A549 (cell line): ENCODE measurements at regions not wholly inside any gene's neighbourhood (a gene's known extent, or its start where the extent isn't known, plus 50 kb on each side); places are given as distances from the start of the nearest gene placed in this dataset.

Experiments used
- ATAC-seq, 2 experiments: fragments of 200-7000 bp in 1 of 2; fragments of >200 bp in 1 of 2; cut with Nextera tagmentation in 1 of 2; cut with Tn5 transposase in 1 of 2; 3 replicates each; pipeline versions ENCODE4 v1.8.0 to v1.9.1; 2018 to 2020; ENCODE audit warnings: mild to moderate bottlenecking in 1 of 2, moderate library complexity in 1 of 2
- CTCF ChIA-PET: fragments of 300-600 bp; sonication (Branson Sonifier 250); formaldehyde crosslinking; extraction: SDS; loops from one replicate; lab custom pipeline; 2021; ENCODE audit warnings: antibody characterized with exemption, inconsistent platforms; lab: Yijun Ruan, JAX
- POLR2A ChIA-PET: fragments of 350-600 bp; formaldehyde crosslinking; extraction: SDS; loops from one replicate; lab custom pipeline; 2021; ENCODE audit warnings: antibody characterized with exemption, inconsistent platforms; lab: Yijun Ruan, JAX
- DNase-seq, 2 experiments: peaks; one replicate each; pipeline versions ENCODE4 v3.0.0 to v3.0.0-alpha.2; 2011 to 2016; ENCODE audit warnings: low read depth in 1 of 2, low spot score in 1 of 2
- FAIRE-seq: peaks from 2 replicates; lab custom pipeline; 2011; peaks lifted over from hg19 to GRCh38; lab: Jason Lieb, UNC
- H3K27ac ChIP-seq, 2 experiments: fragments of >200 bp; sonication (Bioruptor Twin); formaldehyde crosslinking; 3 replicates each; pipeline ENCODE4 v1.5.1; 2016 to 2017
- H3K4me1 ChIP-seq: fragments of >200 bp; sonication (Bioruptor Twin); formaldehyde crosslinking; 3 replicates; pipeline ENCODE4 v1.6.1; 2016
- H3K4me2 ChIP-seq: fragments of >200 bp; sonication (Bioruptor Twin); formaldehyde crosslinking; 3 replicates; pipeline ENCODE4 v1.6.1; 2016
- H3K4me3 ChIP-seq: fragments of >200 bp; sonication (Bioruptor Twin); formaldehyde crosslinking; 3 replicates; pipeline ENCODE4 v1.5.1; 2016
- H3K9me3 ChIP-seq: fragments of >200 bp; sonication (Bioruptor Twin); formaldehyde crosslinking; 3 replicates; pipeline ENCODE4 v1.6.1; 2016
- BCL3 ChIP-seq: fragments of >200 bp; sonication (Bioruptor Twin); formaldehyde crosslinking; IDR thresholded peaks from 3 replicates; pipeline ENCODE4 v1.6.1; 2016
- BHLHE40 ChIP-seq: IDR thresholded peaks from 2 replicates; pipeline ENCODE4 v1.6.1; 2012; ENCODE audit warnings: low read depth, low read length, inconsistent platforms
- CBX8 ChIP-seq: fragments of 200-600 bp; sonication (generic); IDR thresholded peaks from 2 replicates; pipeline ENCODE4 v1.6.1; 2016
- CHD4 ChIP-seq: fragments of 200-600 bp; sonication (generic); IDR thresholded peaks from 2 replicates; pipeline ENCODE4 v1.6.1; 2016; ENCODE audit warnings: antibody characterized with exemption, mild to moderate bottlenecking, borderline replicate concordance
- CTCF ChIP-seq: fragments of >200 bp; sonication (Bioruptor Twin); formaldehyde crosslinking; IDR thresholded peaks from 3 replicates; pipeline ENCODE4 v1.5.1; 2016
- EHMT2 ChIP-seq: fragments of 200-600 bp; sonication (generic); IDR thresholded peaks from 2 replicates; pipeline ENCODE4 v1.6.1; 2016; ENCODE audit warnings: antibody characterized with exemption, low read depth, mild to moderate bottlenecking, moderate library complexity
- ELK1 ChIP-seq: fragments of 150-350 bp; IDR thresholded peaks from 2 replicates; pipeline ENCODE4 v1.6.1; 2014; ENCODE audit warnings: low read depth, mild to moderate bottlenecking, low read length
- EP300 ChIP-seq, 2 experiments: fragments of >200 bp; sonication (Bioruptor Twin); formaldehyde crosslinking; IDR thresholded peaks; 2 replicates in 1 of 2; 3 replicates in 1 of 2; pipeline ENCODE4 v1.6.1; 2016 to 2017
- FOSB ChIP-seq: fragments of 250-450 bp; sonication (Bioruptor Pico); IDR thresholded peaks from 2 replicates; pipeline ENCODE4 v1.5.0; 2020; ENCODE audit warnings: mild to moderate bottlenecking, moderate library complexity
- FOXS1 ChIP-seq: fragments of 250-450 bp; sonication (Bioruptor Pico); IDR thresholded peaks from 2 replicates; pipeline ENCODE4 v1.5.0; 2020; ENCODE audit warnings: mild to moderate bottlenecking, moderate library complexity
- HDAC2 ChIP-seq: fragments of 200-600 bp; sonication (generic); IDR thresholded peaks from 2 replicates; pipeline ENCODE4 v1.6.1; 2016
- HEYL ChIP-seq: fragments of 250-450 bp; sonication (Bioruptor Pico); IDR thresholded peaks from 2 replicates; pipeline ENCODE4 v1.8.0; 2021; ENCODE audit warnings: mild to moderate bottlenecking, moderate library complexity
- JUN ChIP-seq, 2 experiments: fragments of >200 bp; sonication (Bioruptor Twin); formaldehyde crosslinking; IDR thresholded peaks; 2 replicates in 1 of 2; 3 replicates in 1 of 2; pipeline ENCODE4 v1.6.1; 2016 to 2017
- NFE2L2 ChIP-seq: fragments of 150-350 bp; conservative IDR thresholded peaks from 2 replicates; pipeline ENCODE4 v1.6.1; 2014; ENCODE audit warnings: low read length
- POLR2A ChIP-seq: IDR thresholded peaks from 2 replicates; pipeline ENCODE4 v1.6.1; 2012; ENCODE audit warnings: mild to moderate bottlenecking, low read length
- POLR2AphosphoS2 ChIP-seq: conservative IDR thresholded peaks from 2 replicates; pipeline ENCODE4 v1.6.1; 2012; ENCODE audit warnings: low read length, improper control_type of control experiment, inconsistent platforms
- RCOR1 ChIP-seq: fragments of 150-350 bp; IDR thresholded peaks from 2 replicates; pipeline ENCODE4 v1.6.1; 2014; ENCODE audit warnings: antibody characterized with exemption, low read length, low read depth
- REST ChIP-seq: fragments of 200-600 bp; sonication (generic); IDR thresholded peaks from 2 replicates; pipeline ENCODE4 v1.6.1; 2016; ENCODE audit warnings: antibody characterized with exemption, mild to moderate bottlenecking, moderate library complexity
- RFX5 ChIP-seq: fragments of 450-650 bp; IDR thresholded peaks from 2 replicates; pipeline ENCODE4 v1.7.1; 2014; ENCODE audit warnings: antibody characterized with exemption, mild to moderate bottlenecking, moderate library complexity
- RNF2 ChIP-seq: fragments of 200-600 bp; sonication (generic); IDR thresholded peaks from 2 replicates; pipeline ENCODE4 v1.6.1; 2016; ENCODE audit warnings: low read depth, mild to moderate bottlenecking, antibody characterized with exemption, moderate library complexity, borderline replicate concordance
- ZC3H11A ChIP-seq: fragments of 450-650 bp; IDR thresholded peaks from 2 replicates; pipeline ENCODE4 v1.6.1; 2014; ENCODE audit warnings: antibody characterized with exemption, mild to moderate bottlenecking
- ZSCAN20 ChIP-seq: fragments of 250-450 bp; sonication (Bioruptor Pico); IDR thresholded peaks from 2 replicates; pipeline ENCODE4 v1.8.0; 2022; ENCODE audit warnings: mild to moderate bottlenecking, moderate library complexity
- WGBS: methylation state at CpG from one replicate; pipeline ENCODE4 v1.1.6; 2017; ENCODE audit errors: missing lambda C conversion rate; 5-methylcytosine and 5-hydroxymethylcytosine counted together
- TF ChIP-seq, protein P1 (sequence below): IDR thresholded peaks from 2 replicates; pipeline ENCODE4 v1.6.1; 2012
- TF ChIP-seq, protein P2 (sequence below): IDR thresholded peaks from 2 replicates; pipeline ENCODE4 v1.6.1; 2012

GRCh38 chr3:66912306-66912705 is 85.8 kb upstream of the KBTBD8 start:
- Histone ChIP-seq H3K4me1 (no peaks in the 10 kb centered on the region), H3K4me2 (no peak overlapping the region), H3K4me3 (no peak overlapping the region), H3K27ac (no peak overlapping the region), H3K9me3 (no peaks in the 10 kb centered on the region)
- ATAC-seq (no peak), FAIRE-seq (no peak), DNase-seq (no peak)
- POLR2A ChIA-PET: no interaction called here
- CTCF ChIA-PET: no interaction called here
- no peak for TF ChIP-seq HEYL (CRISPR knock-in tag)

- DNase-seq (no peak), ATAC-seq (no peak), FAIRE-seq (no peak)
- Histone ChIP-seq H3K27ac (no peak overlapping the region), H3K4me3 (no peak overlapping the region), H3K4me1 (no peaks in the 10 kb centered on the region), H3K4me2 (no peak overlapping the region), H3K9me3 (no peaks in the 10 kb centered on the region)
- ChIA-PET POLR2A (no interaction called here), CTCF (interaction anchor here (1.0 kb wide), 1 partner anchor 17 kb away, joined by 3 read pairs; no protein-coding TSS in a partner anchor)
- TF ChIP-seq BCL3: no peak
- TF ChIP-seq CHD4: no peak
- TF ChIP-seq, protein P1, sequence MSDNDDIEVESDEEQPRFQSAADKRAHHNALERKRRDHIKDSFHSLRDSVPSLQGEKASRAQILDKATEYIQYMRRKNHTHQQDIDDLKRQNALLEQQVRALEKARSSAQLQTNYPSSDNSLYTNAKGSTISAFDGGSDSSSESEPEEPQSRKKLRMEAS: no peak
- TF ChIP-seq RFX5: no peak
- TF ChIP-seq REST: no peak
- no peak for TF ChIP-seq HDAC2
- TF ChIP-seq POLR2AphosphoS2: no peak
- TF ChIP-seq, protein P2, sequence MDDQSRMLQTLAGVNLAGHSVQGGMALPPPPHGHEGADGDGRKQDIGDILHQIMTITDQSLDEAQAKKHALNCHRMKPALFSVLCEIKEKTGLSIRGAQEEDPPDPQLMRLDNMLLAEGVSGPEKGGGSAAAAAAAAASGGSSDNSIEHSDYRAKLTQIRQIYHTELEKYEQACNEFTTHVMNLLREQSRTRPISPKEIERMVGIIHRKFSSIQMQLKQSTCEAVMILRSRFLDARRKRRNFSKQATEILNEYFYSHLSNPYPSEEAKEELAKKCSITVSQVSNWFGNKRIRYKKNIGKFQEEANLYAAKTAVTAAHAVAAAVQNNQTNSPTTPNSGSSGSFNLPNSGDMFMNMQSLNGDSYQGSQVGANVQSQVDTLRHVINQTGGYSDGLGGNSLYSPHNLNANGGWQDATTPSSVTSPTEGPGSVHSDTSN: no peak
- TF ChIP-seq HEYL (CRISPR knock-in tag): no peak
- no peak for TF ChIP-seq CTCF
- no peak for TF ChIP-seq FOSB (CRISPR knock-in tag)
- TF ChIP-seq ZC3H11A: no peak
- 50% methylated on average over 2 of the region's 2 CpGs for WGBS
Measured at GRCh38 chr3:66922058-66922457, 76.0 kb upstream of the KBTBD8 start.

GRCh38 chr3:66923969-66924368 is 74.1 kb upstream of the KBTBD8 start:
- ChIA-PET CTCF (interaction anchor here (0.6 kb wide), 1 partner anchor 1923 kb away, joined by 4 read pairs; no protein-coding TSS in a partner anchor), POLR2A (no interaction called here)
- Histone ChIP-seq H3K4me3 (no peak overlapping the region), H3K27ac (no peak overlapping the region), H3K4me1 (no peaks in the 10 kb centered on the region), H3K9me3 (no peaks in the 10 kb centered on the region), H3K4me2 (no peak overlapping the region)
- DNase-seq (no peak), ATAC-seq (no peak), FAIRE-seq (no peak)
- TF ChIP-seq POLR2A (no peak), EHMT2 (no peak), ELK1 (no peak), RNF2 (no peak), ZSCAN20 (no peak), NFE2L2 (no peak), CBX8 (no peak), RCOR1 (no peak), JUN (IDR thresholded peaks at IDR 0.05) (no peak), FOXS1 (CRISPR knock-in tag) (no peak), EP300 (IDR thresholded peaks at IDR 0.05) (no peak), FOSB (CRISPR knock-in tag) (no peak), HEYL (CRISPR knock-in tag) (no peak), BHLHE40 (no peak)
- TF ChIP-seq, protein P2: no peak
